Astrocyte (in vitro differentiated cells and primary cell): ENCODE measurements at regions not wholly inside any gene's neighbourhood (a gene's known extent, or its start where the extent isn't known, plus 50 kb on each side); places are given as distances from the start of the nearest gene placed in this dataset.
"Not testable (repeated sequence)": the region's sequence is repeated elsewhere in the genome, so short reads cannot be mapped to it uniquely, and the experiment has no call there.

Experiments
- DNase-seq: peaks from one replicate; pipeline ENCODE4 v3.0.0-alpha.2; 2010; ENCODE audit warnings: low read depth
- FAIRE-seq: peaks from 2 replicates; lab custom pipeline; 2011; peaks lifted over from hg19 to GRCh38; lab: Jason Lieb, UNC
- H2AFZ ChIP-seq: 2 replicates; pipeline ENCODE4 v1.6.0; 2012; ENCODE audit warnings: low read depth, low read length, inconsistent platforms
- H3K27ac ChIP-seq: 2 replicates; pipeline ENCODE4 v1.5.1; 2011; ENCODE audit warnings: low read depth, low read length, inconsistent platforms
- H3K27me3 ChIP-seq: 2 replicates; pipeline ENCODE4 v1.6.0; 2011; ENCODE audit warnings: low read length, inconsistent platforms; ENCODE audit not compliant: insufficient read depth
- H3K36me3 ChIP-seq: 2 replicates; pipeline ENCODE4 v1.5.1; 2011; ENCODE audit warnings: low read length, inconsistent platforms; ENCODE audit not compliant: insufficient read depth
- H3K4me1 ChIP-seq: 2 replicates; pipeline ENCODE4 v1.5.1; 2011; ENCODE audit warnings: low read length, inconsistent platforms; ENCODE audit not compliant: insufficient read depth
- H3K4me2 ChIP-seq: 2 replicates; pipeline ENCODE4 v1.6.0; 2012; ENCODE audit warnings: low read length, inconsistent platforms
- H3K4me3 ChIP-seq: 2 replicates; pipeline ENCODE4 v1.5.1; 2011; ENCODE audit warnings: low read depth, mild to moderate bottlenecking, low read length, inconsistent platforms; ENCODE audit not compliant: insufficient read depth
- H3K79me2 ChIP-seq: 2 replicates; pipeline ENCODE4 v1.6.0; 2012; ENCODE audit warnings: mild to moderate bottlenecking, low read length, inconsistent platforms; ENCODE audit not compliant: insufficient read depth
- H3K9ac ChIP-seq: 2 replicates; pipeline ENCODE4 v1.6.0; 2012; ENCODE audit warnings: mild to moderate bottlenecking, low read length, inconsistent platforms
- H3K9me3 ChIP-seq: 2 replicates; pipeline ENCODE4 v1.5.1; 2012; ENCODE audit warnings: low read depth, mild to moderate bottlenecking, low read length, inconsistent platforms; ENCODE audit not compliant: insufficient read depth
- H4K20me1 ChIP-seq: 2 replicates; pipeline ENCODE4 v1.6.0; 2012; ENCODE audit warnings: low read length, inconsistent platforms; ENCODE audit not compliant: insufficient read depth
- H3K27ac Mint-ChIP-seq: one replicate; pipeline ENCODE4 v1.8.0; 2021; ENCODE audit warnings: mild to moderate bottlenecking, mixed read lengths; ENCODE audit not compliant: unreplicated experiment
- H3K27me3 Mint-ChIP-seq: one replicate; pipeline ENCODE4 v1.8.0; 2021; ENCODE audit warnings: low read depth, mixed read lengths; ENCODE audit not compliant: unreplicated experiment
- H3K36me3 Mint-ChIP-seq: one replicate; pipeline ENCODE4 v1.8.0; 2021; ENCODE audit warnings: low read depth, mixed read lengths; ENCODE audit not compliant: unreplicated experiment
- H3K4me1 Mint-ChIP-seq: one replicate; pipeline ENCODE4 v1.8.0; 2021; ENCODE audit warnings: low read depth, mixed read lengths; ENCODE audit not compliant: unreplicated experiment
- H3K4me3 Mint-ChIP-seq: one replicate; pipeline ENCODE4 v1.8.0; 2021; ENCODE audit warnings: mild to moderate bottlenecking, moderate library complexity, mixed read lengths; ENCODE audit not compliant: unreplicated experiment
- H3K9me3 Mint-ChIP-seq: one replicate; pipeline ENCODE4 v1.8.0; 2021; ENCODE audit warnings: mild to moderate bottlenecking, mixed read lengths; ENCODE audit not compliant: unreplicated experiment
- CTCF ChIP-seq: IDR thresholded peaks from 2 replicates; pipeline ENCODE4 v1.5.1; 2011; ENCODE audit warnings: low read depth, mild to moderate bottlenecking, inconsistent platforms, low read length, moderate library complexity; ENCODE audit not compliant: insufficient read depth
- EZH2 ChIP-seq: IDR thresholded peaks from 2 replicates; pipeline ENCODE4 v1.6.1; 2012; ENCODE audit warnings: mild to moderate bottlenecking, low read length, inconsistent platforms; ENCODE audit not compliant: insufficient read depth

GRCh38 chr6:135555550-135555949 lies 58.0 kb upstream of the AHI1 start:
- no peak for TF ChIP-seq EZH2
- TF ChIP-seq CTCF = no peak
- Histone ChIP-seq H3K79me2 (no peaks in the 10 kb centered on the region), H4K20me1 (no peaks in the 10 kb centered on the region), H3K9me3 (no peaks in the 10 kb centered on the region), H3K4me3 (no peak overlapping the region), H3K4me2 (no peak overlapping the region), H3K36me3 (no peaks in the 10 kb centered on the region), H3K4me1 (no peaks in the 10 kb centered on the region), H3K27ac (no peak overlapping the region), H3K9ac (no peak overlapping the region), H2AFZ (no peak overlapping the region), H3K27me3 (no peaks in the 10 kb centered on the region)
- Mint-ChIP-seq H3K9me3 (no peaks in the 10 kb centered on the region), H3K4me1 (peaks cover 4% of the 10 kb centered on the region), H3K4me3 (no peak overlapping the region), H3K36me3 (no peaks in the 10 kb centered on the region), H3K27ac (no peak overlapping the region), H3K27me3 (no peaks in the 10 kb centered on the region)
- DNase-seq = no peak
- no peak for FAIRE-seq

GRCh38 chr6:135557582-135557981 lies 60.0 kb upstream of the AHI1 start:
- Histone ChIP-seq H3K36me3 (no peaks in the 10 kb centered on the region), H3K9me3 (no peaks in the 10 kb centered on the region), H3K79me2 (no peaks in the 10 kb centered on the region), H4K20me1 (no peaks in the 10 kb centered on the region), H3K4me1 (no peaks in the 10 kb centered on the region), H3K4me3 (no peak overlapping the region), H3K27me3 (no peaks in the 10 kb centered on the region), H3K27ac (no peak overlapping the region), H3K9ac (no peak overlapping the region), H3K4me2 (no peak overlapping the region), H2AFZ (no peak overlapping the region)
- FAIRE-seq (no peak), DNase-seq (no peak)
- Mint-ChIP-seq H3K27me3 (no peaks in the 10 kb centered on the region), H3K36me3 (no peaks in the 10 kb centered on the region), H3K4me3 (no peak overlapping the region), H3K27ac (no peak overlapping the region), H3K4me1 (peaks cover 4% of the 10 kb centered on the region), H3K9me3 (no peaks in the 10 kb centered on the region)
- TF ChIP-seq EZH2 (no peak), CTCF (no peak)

- H4K20me1 ChIP-seq, H3K4me3 ChIP-seq, H3K9me3 Mint-ChIP-seq, H3K27me3 ChIP-seq, H3K4me1 Mint-ChIP-seq, H3K4me2 ChIP-seq, H3K9ac ChIP-seq, H3K27ac ChIP-seq, H2AFZ ChIP-seq, H3K36me3 Mint-ChIP-seq, H3K36me3 ChIP-seq, DNase-seq, H3K4me3 Mint-ChIP-seq, H3K79me2 ChIP-seq, H3K9me3 ChIP-seq, FAIRE-seq, H3K27ac Mint-ChIP-seq, H3K27me3 Mint-ChIP-seq: not testable (repeated sequence)
- H3K4me1 ChIP-seq = peaks cover 12% of the 10 kb centered on the region
Observed at GRCh38 chr6:135565605-135566004, 68.1 kb upstream of the AHI1 start.
